Activated CD8-positive, alpha-beta memory T cell treated with anti-CD3 and anti-CD28 coated beads, Interleukin-2, amount 50 U/mL, for 4 hours (primary cell): ENCODE measurements at regions not wholly inside any gene's neighbourhood (a gene's known extent, or its start where the extent isn't known, plus 50 kb on each side); places are given as distances from the start of the nearest gene placed in this dataset.

Experiments
- DNase-seq: peaks from one replicate; pipeline ENCODE4 v3.0.0-alpha.2; 2020

DNA sequence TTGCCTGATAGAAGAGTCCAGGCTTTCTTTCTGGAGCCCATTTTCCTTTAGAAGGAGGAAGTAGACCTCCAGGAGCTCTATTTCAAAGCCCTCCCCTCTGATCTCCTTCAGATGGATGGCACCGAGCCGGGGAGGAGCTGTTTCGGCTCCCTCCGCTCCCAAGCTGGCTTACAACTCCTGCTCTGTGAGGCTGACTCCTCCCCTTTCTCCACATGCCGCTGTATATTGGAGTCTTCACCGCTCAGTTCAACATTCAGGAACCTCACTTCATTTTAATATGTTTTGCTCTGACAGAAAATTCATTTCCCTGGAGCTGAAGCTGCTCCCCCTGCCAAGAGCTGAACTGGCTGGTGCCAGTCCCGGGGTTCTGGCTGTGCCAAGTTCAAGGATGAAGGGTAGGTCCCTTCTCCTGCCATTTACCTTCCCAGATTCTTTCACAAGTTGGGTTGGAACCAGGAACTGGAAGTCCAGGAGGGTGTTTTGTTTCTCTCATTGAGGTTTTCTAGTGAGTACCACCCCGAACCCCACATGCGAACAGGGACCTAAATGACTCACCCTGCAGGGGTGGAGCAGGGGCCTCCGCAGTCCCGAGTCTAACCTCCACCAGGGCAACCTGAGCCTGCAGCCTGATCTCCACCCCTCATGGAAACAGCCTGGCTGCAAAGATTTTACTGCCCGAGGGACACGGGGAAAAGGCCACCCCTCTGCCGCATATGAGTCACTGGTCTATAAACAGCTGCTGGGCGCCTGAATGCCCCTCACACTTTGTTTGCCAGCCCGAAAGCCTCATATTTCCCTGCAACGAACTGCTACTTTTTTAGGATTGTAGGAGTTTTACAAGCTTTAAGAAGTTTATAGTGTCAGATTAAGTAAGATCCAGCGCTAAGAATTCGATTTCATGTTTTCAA lies 68.6 kb upstream of the FOXA2 start:
- no peak for DNase-seq

- no peak for DNase-seq
Measured at GRCh38 chr20:22653658-22654642, 69.6 kb upstream of the FOXA2 start.

DNA sequence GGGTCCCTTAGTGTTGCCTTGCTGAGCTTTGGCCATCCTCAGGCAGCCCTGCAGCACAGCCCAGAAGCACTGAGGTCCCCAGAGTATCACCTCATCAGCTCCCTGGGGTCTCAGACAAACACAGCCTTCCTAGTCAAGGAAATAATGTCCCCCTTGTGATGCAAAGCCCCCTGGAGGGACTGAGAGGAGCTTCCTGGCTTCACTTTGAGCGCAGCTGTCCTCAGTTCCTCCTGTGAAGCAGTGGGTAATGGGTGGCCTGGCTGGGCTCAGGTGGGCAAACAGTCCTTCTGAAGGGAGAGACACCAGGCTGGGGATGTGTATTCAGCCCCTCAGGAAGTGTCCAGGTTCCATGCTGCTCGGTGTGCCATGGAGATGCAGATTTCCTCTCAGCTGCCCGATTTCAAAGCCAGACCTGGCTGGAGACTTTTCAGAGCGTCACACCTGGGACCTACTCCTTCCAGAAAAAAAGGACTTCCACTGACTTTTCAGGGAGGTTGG lies 79.2 kb upstream of the FOXA2 start:
- no peak for DNase-seq

GRCh38 chr20:22667198-22667597 lies 82.8 kb upstream of the FOXA2 start:
- no peak for DNase-seq

GRCh38 chr20:22672191-22672590 lies 87.8 kb upstream of the FOXA2 start:
- no peak for DNase-seq

DNA sequence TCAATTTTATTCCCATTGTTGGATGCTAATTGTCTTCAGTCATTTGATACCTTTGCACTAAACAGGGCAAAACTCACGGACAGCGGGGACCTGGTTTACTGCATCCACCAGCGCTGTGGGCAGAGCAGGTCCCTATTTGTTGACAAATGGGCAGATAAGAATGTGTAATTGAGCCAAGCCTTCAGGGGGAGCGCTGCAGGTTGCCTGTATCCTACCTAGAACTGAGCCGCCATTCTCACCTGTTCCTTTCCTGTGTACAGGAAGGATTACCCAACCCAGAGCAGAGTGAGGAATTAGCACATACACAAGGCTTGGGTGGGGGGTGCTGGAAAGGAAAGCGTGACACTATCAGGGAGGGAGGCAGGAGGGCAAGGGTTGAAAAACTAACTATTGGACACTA lies 89.1 kb upstream of the FOXA2 start:
- DNase-seq = no peak

DNA sequence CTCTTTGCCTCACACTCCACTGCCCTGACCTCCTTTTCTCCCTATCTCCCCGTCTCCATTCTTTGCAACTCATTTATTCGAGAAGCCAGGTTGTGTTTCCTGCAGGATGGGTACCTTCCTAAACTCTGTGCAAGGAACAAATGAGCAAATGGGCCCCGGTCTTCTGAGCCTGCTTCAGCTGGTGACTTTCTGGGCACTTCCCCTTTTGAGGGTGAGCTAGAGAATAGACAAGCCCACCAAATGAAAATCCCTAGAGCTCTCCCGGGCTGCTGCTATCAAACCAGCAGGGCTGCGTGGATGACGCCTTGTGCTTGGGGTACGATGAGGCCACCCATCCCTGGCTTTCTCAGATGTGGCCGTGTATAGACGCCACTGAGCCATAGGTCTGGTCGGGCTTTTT lies 91.0 kb upstream of the FOXA2 start:
- DNase-seq = no peak

GRCh38 chr20:22678678-22679077 lies 94.3 kb upstream of the FOXA2 start:
- DNase-seq = no peak

DNA sequence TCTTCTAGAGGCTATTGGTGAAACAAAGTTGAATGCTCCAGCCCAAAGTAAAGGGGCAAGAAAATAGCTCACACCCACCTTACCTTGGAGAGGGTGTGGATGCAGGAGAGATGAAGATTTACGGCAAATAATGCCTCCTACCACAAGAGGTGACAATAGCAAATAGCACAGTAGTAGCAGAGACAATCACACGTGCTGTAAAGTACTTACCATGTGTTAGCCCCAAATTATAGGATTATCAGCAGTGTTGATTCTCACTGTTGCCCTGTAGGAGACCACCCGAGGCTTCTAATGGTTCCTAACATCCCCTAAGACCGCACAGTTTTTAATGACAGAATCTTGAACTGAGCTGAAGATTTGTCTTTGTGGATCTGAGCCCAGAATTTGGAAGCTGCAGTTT lies 94.8 kb upstream of the FOXA2 start:
- DNase-seq = no peak

DNA sequence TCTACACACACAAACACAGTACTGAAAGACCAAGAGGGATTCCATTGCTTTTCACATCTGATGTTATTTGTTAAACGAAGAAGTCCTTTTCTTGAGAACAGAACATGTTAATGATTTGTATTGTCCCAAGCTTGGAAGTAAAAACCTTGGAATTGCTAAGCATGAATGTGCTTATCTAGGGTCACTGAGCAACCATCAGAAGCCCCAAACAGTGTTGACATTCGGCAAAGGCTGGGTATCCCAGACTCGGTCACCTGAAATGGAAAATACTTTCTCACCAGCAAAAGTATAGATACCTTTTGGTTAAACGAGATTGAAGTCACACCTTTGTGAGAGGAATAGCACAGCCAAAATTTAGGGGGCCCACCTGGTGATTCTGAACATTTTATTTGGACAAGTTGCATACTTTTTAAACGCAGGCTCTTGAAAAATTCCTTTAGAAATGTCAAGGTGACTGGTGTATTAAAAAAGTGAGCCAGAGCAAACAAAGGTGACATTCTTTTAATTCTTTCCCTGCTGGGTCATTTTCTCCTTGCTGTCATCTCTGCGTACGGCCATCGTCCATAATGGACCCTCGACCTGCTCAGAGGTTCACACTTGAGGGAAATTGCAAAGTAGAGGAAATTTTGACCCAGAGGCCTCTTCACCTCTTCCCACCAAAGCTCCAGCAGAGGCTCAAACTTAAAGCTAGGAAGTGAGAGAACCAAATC lies 95.8 kb upstream of the FOXA2 start:
- no peak for DNase-seq

DNA sequence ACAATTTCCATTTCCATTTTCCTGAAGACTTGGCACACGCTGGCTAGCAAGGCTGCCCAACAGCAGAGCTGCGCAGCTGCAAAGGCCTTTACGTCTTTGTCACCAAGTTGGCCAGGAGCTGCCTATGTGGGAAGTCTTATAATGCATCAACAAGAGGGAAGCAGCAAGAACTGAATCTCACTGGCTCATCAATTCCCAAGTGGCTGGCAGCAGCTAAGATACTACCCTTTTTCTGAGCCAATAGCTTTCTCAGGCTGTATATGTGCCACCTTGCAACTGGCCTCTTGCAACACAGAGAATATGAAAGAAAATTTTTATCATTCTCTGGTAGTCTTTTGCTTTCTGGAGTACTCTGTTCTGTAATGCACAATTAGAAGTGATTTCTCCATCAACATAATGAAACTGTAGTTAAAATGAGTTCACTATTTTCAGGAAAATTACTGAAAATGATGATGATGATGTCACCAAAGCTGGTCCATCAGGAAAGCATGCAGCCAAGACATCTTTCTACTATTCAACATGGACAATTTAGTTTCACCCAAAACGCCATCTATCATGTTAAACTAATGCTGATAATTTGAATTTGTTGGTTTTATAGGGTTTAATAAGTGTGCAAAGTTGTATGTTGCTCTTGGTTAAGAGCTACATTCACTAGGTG lies 97.3 kb upstream of the FOXA2 start:
- no peak for DNase-seq

DNA sequence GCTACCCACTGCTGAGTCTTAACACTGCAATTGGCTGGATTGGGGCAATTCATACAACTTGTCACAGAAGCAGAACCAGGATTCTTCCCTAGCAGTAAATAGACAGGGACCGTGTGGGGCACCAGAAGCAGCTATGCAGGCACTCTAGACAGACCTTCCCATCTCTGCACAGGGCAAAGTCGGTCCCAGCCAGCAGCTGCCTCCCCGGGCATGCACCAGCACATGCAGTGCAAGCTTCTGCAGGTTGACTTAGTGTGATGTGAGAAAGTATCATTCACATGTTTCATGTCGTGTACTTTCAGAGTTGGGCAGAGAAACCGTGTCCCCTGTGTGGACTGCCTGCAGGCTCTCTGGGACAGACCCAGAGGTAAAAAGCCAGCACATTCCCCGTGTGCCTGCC lies 98.0 kb upstream of the FOXA2 start:
- DNase-seq = no peak

GRCh38 chr20:22684072-22684762 lies 99.8 kb upstream of the FOXA2 start:
- DNase-seq = no peak

DNA sequence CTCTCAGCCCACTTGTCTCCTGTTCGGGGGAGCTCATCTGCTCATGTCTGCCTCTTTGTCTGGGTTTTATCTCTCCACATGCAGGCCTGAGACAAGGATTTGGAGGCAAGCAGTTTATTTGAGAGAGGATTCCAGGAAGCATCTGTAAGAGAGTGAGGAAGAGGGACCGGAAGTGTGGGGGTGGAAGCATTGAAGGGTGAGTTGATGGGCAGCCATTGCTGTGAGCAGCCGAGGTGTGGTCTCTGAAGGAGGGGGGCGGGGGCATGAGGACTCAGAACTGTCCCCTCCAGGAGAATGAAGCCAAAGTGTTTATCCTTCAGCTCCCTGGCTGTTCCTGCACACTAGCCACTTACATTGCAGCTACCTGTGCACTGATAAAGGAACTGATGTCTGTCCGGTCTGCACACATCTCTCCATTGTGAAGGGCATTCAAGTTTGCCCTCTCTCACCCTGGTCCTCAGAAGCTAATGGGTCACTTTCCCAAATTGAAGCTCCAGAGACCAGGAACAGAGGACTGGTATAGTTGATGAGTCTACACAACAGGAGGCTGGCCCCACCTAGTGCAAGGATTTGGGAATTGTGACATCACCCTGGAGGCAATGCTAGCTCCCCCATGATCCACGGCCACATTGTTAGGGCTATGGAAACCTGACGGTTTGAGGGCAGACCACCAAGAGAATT lies 100.5 kb upstream of the FOXA2 start:
- no peak for DNase-seq

DNA sequence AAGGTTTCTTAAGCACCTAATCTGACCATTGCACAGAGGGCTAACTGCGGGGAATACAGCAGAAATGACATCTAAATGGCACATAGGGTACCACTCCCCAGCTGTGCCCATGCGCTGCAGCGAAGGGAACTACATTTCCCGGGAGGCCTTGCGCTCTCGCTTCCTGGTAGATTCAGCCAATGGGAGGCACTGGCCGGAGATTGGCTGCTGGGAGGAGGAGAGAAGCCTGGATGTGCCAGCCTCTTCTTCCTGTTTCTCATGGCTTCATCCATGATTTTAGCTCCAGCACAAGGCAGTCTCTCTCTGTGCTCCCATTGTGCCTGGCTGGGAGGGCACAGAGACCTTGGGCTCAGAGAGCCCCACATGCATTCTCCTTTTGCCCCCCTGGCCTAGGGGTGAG lies 101.7 kb upstream of the FOXA2 start:
- no peak for DNase-seq

- DNase-seq = no peak
Measured at GRCh38 chr20:22687676-22688349, 103.4 kb upstream of the FOXA2 start.

DNA sequence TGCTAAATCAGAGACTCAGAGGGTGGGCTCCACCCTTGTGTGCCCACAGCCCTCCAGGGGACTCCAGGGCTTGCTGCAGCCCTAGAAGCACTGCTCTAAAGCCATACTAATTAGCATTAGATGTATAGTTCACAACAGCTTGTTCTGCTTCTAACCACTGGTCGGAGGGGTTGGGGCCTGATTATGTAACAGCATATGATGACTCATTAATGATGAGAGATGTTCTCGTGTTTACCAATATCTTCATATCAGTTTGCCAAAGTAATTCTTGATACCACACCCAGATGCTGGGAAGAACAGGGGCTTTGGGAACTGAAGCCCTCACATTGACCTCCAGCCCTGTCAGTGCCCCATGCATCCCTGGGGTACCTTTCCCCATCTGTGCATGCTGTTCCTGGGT lies 104.1 kb upstream of the FOXA2 start:
- no peak for DNase-seq

DNA sequence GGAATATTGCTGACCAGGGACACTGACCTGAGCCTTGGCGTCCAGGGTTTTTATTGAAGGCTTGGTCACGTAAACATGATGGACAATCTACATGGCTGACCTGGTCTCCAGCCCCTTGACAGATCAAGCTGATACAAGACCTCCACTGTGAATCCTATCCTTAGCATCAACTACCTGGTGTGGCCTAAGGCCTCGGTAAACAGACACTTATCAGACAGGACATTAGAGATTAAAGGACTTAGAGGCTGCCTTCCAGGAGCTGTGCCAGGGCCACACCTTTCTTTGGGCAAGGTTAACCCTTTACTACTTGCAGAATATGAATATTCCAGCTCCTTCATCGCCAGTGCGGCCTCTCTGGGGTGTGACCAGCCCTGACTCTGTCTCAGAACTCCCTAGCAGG lies 104.9 kb upstream of the FOXA2 start:
- DNase-seq = no peak

- DNase-seq = no peak
Measured at GRCh38 chr20:22690000-22690399, 105.6 kb upstream of the FOXA2 start.

DNA sequence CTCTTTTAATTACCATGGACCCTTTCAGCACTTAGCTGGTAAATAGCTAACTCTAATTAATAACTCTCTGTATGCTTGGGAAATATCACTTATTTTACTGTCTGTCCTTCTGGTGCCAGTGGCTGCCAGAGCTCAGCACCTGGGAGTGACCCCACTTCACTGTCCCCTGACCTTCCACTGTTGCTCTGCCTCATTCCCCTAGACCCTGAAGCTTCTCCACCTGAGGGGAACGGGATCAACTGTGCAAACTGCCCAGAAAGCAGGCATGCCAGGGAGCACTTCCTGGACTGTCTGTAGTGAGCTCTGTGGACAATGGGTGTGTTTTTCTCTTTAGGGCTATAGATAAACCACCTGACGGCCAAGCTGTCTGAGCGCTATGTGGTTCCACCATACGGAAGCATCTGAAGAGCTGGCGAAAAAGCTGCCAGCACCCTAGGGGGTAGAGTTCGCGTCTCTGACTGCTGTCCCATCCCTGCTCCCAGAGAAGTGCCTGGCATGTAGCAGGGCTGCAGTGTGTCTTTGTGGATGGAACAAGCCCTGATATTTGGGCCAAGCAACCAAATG lies 106.3 kb upstream of the FOXA2 start:
- DNase-seq = no peak
